ENCODE measurements at regions not wholly inside any gene's neighbourhood (a gene's known extent, or its start where the extent isn't known, plus 50 kb on each side); places are given as distances from the start of the nearest gene placed in this dataset.

DNA sequence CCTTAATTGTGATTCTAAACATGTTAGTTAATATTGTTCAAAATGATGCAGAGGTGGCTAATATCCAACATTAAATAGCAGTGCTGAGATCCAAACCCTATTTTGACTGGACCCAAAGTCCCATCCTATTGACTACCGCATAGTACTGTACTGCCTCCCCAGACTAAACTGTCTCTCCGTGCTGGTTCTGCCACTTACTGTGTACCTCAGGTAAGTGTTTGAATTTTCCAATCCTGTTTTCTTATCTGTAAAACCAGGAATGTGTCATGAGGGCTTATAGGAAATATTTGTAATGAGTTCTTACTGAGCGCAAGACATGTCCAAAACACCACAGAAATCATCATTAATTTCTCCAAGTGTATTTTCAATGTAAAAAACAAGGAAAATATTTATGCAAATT, 209.2 kb upstream of the CD180 start:
- H2AFZ ChIP-seq (ENCODE audit: low read depth, low read length) = no peak overlapping the region
- no peak overlapping the region for H3K27ac ChIP-seq (ENCODE audit: low read depth, low read length)
- no peak overlapping the region for H3K9ac ChIP-seq (ENCODE audit: low read length)
- TF ChIP-seq, protein P1, sequence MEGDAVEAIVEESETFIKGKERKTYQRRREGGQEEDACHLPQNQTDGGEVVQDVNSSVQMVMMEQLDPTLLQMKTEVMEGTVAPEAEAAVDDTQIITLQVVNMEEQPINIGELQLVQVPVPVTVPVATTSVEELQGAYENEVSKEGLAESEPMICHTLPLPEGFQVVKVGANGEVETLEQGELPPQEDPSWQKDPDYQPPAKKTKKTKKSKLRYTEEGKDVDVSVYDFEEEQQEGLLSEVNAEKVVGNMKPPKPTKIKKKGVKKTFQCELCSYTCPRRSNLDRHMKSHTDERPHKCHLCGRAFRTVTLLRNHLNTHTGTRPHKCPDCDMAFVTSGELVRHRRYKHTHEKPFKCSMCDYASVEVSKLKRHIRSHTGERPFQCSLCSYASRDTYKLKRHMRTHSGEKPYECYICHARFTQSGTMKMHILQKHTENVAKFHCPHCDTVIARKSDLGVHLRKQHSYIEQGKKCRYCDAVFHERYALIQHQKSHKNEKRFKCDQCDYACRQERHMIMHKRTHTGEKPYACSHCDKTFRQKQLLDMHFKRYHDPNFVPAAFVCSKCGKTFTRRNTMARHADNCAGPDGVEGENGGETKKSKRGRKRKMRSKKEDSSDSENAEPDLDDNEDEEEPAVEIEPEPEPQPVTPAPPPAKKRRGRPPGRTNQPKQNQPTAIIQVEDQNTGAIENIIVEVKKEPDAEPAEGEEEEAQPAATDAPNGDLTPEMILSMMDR (IDR thresholded peaks at IDR 0.05; ENCODE audit: insufficient read depth, low read depth, low read length) = no peak
- TF ChIP-seq EZH2 (IDR thresholded peaks at IDR 0.05; ENCODE audit: insufficient read depth, low read length) = no peak
- no peak overlapping the region for H3K4me3 Mint-ChIP-seq (ENCODE audit: unreplicated experiment)
- no peaks in the 10 kb centered on the region for H3K27me3 Mint-ChIP-seq (ENCODE audit: low read depth, unreplicated experiment)
- H3K9me3 ChIP-seq (ENCODE audit: insufficient read depth, low read depth, low read length) = no peaks in the 10 kb centered on the region
- H3K79me2 ChIP-seq (ENCODE audit: insufficient read depth, low read length) = no peaks in the 10 kb centered on the region
- peaks cover 15% of the 10 kb centered on the region for H3K4me1 ChIP-seq (ENCODE audit: insufficient read depth, low read length)
- no peak overlapping the region for H3K27ac Mint-ChIP-seq (ENCODE audit: unreplicated experiment)
- H4K20me1 ChIP-seq (ENCODE audit: insufficient read depth, low read length) = no peaks in the 10 kb centered on the region
- H3K4me1 Mint-ChIP-seq (ENCODE audit: low read depth, unreplicated experiment) = peaks cover 7% of the 10 kb centered on the region
- H3K36me3 Mint-ChIP-seq (ENCODE audit: low read depth, unreplicated experiment) = no peaks in the 10 kb centered on the region
- no peaks in the 10 kb centered on the region for H3K9me3 Mint-ChIP-seq (ENCODE audit: unreplicated experiment)
- no peak overlapping the region for H3K4me3 ChIP-seq (ENCODE audit: insufficient read depth, low read depth, low read length)
- DNase-seq (ENCODE audit: low read depth) (no peak), FAIRE-seq (no peak)
- H3K4me2 ChIP-seq (ENCODE audit: low read length) = no peak overlapping the region
- no peaks in the 10 kb centered on the region for H3K27me3 ChIP-seq (ENCODE audit: insufficient read depth, low read length)
- no peaks in the 10 kb centered on the region for H3K36me3 ChIP-seq (ENCODE audit: insufficient read depth, low read length)

DNA sequence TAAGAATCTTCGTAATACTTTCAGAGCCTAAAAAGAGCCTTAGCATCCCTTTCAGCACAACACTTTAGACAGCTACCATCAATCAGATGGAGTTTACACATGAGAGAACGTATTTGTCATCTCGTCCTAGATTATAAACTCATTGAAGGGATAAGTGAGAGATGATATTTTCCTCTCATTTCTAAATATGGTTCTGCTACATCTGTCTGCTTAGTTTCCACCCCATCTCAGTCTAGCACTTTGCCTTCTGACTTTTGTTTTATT, 208.4 kb upstream of the CD180 start:
- Mint-ChIP-seq H3K36me3 (ENCODE audit: low read depth, unreplicated experiment) (no peaks in the 10 kb centered on the region), H3K4me1 (ENCODE audit: low read depth, unreplicated experiment) (peaks cover 7% of the 10 kb centered on the region), H3K27me3 (ENCODE audit: low read depth, unreplicated experiment) (no peaks in the 10 kb centered on the region), H3K4me3 (ENCODE audit: unreplicated experiment) (no peak overlapping the region), H3K9me3 (ENCODE audit: unreplicated experiment) (no peaks in the 10 kb centered on the region), H3K27ac (ENCODE audit: unreplicated experiment) (peak overlapping the region; percentile 41)
- Histone ChIP-seq H3K27ac (ENCODE audit: low read depth, low read length) (peak overlapping the region; percentile 85), H4K20me1 (ENCODE audit: insufficient read depth, low read length) (no peaks in the 10 kb centered on the region), H3K4me2 (ENCODE audit: low read length) (peak overlapping the region; percentile 67), H3K9ac (ENCODE audit: low read length) (peak overlapping the region; percentile 54), H3K4me1 (ENCODE audit: insufficient read depth, low read length) (peaks cover 15% of the 10 kb centered on the region), H3K27me3 (ENCODE audit: insufficient read depth, low read length) (no peaks in the 10 kb centered on the region), H3K79me2 (ENCODE audit: insufficient read depth, low read length) (no peaks in the 10 kb centered on the region), H2AFZ (ENCODE audit: low read depth, low read length) (peak overlapping the region; percentile 72), H3K4me3 (ENCODE audit: insufficient read depth, low read depth, low read length) (no peak overlapping the region), H3K36me3 (ENCODE audit: insufficient read depth, low read length) (no peaks in the 10 kb centered on the region), H3K9me3 (ENCODE audit: insufficient read depth, low read depth, low read length) (no peaks in the 10 kb centered on the region)
- DNase-seq (ENCODE audit: low read depth) = no peak
- no peak for FAIRE-seq
- TF ChIP-seq, protein P1 (IDR thresholded peaks at IDR 0.05; ENCODE audit: insufficient read depth, low read depth, low read length) = no peak
- TF ChIP-seq EZH2 (IDR thresholded peaks at IDR 0.05; ENCODE audit: insufficient read depth, low read length) = no peak

DNA sequence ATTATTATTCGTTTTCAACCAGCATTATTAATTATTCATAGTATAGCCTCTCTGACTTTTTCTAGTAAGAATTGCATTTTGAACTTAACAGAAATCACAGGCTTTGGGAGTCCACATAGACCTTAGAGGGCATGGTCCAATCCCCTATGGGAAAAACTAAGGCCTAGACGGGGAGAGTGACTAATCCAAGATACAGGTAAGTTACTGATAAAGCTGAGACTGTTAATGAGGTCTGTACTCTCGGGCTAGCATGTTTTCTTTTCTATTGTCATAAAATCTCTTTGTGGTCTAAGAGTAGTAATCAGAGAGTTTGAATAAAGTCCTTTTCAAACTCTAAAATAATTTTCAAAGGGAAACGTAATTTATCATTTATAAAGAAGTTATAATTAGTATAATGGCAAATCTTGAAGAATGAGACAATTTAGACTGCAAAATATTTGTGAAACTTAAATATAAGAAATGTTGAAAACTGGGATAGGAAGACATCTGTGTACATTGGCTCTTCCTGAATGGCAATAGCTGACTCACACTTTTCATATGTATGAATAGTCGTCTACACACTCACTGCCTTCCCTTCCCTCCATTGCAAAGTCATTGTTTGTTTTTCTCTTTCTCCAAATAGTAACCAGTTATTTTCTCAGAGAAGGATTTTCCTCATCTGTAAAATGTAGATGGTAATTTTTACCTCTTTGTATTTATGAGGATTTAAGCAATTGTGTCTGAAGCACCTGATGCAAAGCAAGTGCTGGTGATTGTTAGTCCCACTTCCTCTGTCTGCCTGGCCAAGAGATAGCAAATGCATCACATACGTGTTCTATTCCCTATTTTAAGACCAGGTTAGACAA, 207.9 kb upstream of the CD180 start:
- TF ChIP-seq, protein P1 (IDR thresholded peaks at IDR 0.05; ENCODE audit: insufficient read depth, low read depth, low read length) = no peak
- no peak for TF ChIP-seq EZH2 (IDR thresholded peaks at IDR 0.05; ENCODE audit: insufficient read depth, low read length)
- Histone ChIP-seq H3K9me3 (ENCODE audit: insufficient read depth, low read depth, low read length) (no peaks in the 10 kb centered on the region), H4K20me1 (ENCODE audit: insufficient read depth, low read length) (no peaks in the 10 kb centered on the region), H2AFZ (ENCODE audit: low read depth, low read length) (peak overlapping the region; percentile 72), H3K79me2 (ENCODE audit: insufficient read depth, low read length) (no peaks in the 10 kb centered on the region), H3K4me1 (ENCODE audit: insufficient read depth, low read length) (peaks cover 15% of the 10 kb centered on the region), H3K27ac (ENCODE audit: low read depth, low read length) (peak overlapping the region; percentile 85), H3K9ac (ENCODE audit: low read length) (peak overlapping the region; percentile 54), H3K27me3 (ENCODE audit: insufficient read depth, low read length) (no peaks in the 10 kb centered on the region), H3K4me2 (ENCODE audit: low read length) (peak overlapping the region; percentile 67), H3K36me3 (ENCODE audit: insufficient read depth, low read length) (no peaks in the 10 kb centered on the region), H3K4me3 (ENCODE audit: insufficient read depth, low read depth, low read length) (no peak overlapping the region)
- Mint-ChIP-seq H3K36me3 (ENCODE audit: low read depth, unreplicated experiment) (no peaks in the 10 kb centered on the region), H3K27ac (ENCODE audit: unreplicated experiment) (peak overlapping the region; percentile 77), H3K4me3 (ENCODE audit: unreplicated experiment) (no peak overlapping the region), H3K4me1 (ENCODE audit: low read depth, unreplicated experiment) (peaks cover 7% of the 10 kb centered on the region), H3K9me3 (ENCODE audit: unreplicated experiment) (no peaks in the 10 kb centered on the region), H3K27me3 (ENCODE audit: low read depth, unreplicated experiment) (no peaks in the 10 kb centered on the region)
- DNase-seq (ENCODE audit: low read depth) (peak; percentile 70), FAIRE-seq (peak; percentile 45)

Measured in astrocyte (in vitro differentiated cells and primary cell).